ENCODE measurements at regions not wholly inside any gene's neighbourhood (a gene's known extent, or its start where the extent isn't known, plus 50 kb on each side); places are given as distances from the start of the nearest gene placed in this dataset.

- Histone ChIP-seq H4K20me1 (ENCODE audit: low read length) (no peaks in the 10 kb centered on the region), H3K9me2 (replicated peaks; ENCODE audit: low read length) (no peaks in the 10 kb centered on the region), H3K27ac (ENCODE audit: low read length) (no peak overlapping the region), H3K9ac (ENCODE audit: low read length) (no peak overlapping the region), H3K9me3 (ENCODE audit: low read length) (no peaks in the 10 kb centered on the region), H3K27me3 (ENCODE audit: low read length) (no peaks in the 10 kb centered on the region), H2AFZ (ENCODE audit: low read length) (no peak overlapping the region), H3K79me2 (ENCODE audit: low read length) (no peaks in the 10 kb centered on the region), H3K36me3 (ENCODE audit: low read depth, low read length) (no peaks in the 10 kb centered on the region), H3F3A (ENCODE audit: low read length, unreplicated experiment) (no peaks in the 10 kb centered on the region), H3K4me2 (ENCODE audit: low read length) (no peak overlapping the region), H3K4me3 (ENCODE audit: low read length) (no peak overlapping the region), H3K4me1 (ENCODE audit: insufficient read depth, low read length) (no peaks in the 10 kb centered on the region)
- no TSS peak for BruUV-seq (replicated peaks)
- intact Hi-C loops (cut with micrococcal nuclease) = no loop called here
- no peak for DNase-seq
- ATAC-seq = no peak
- no peak for TF ChIP-seq EZH2phosphoT487 (IDR thresholded peaks at IDR 0.05; ENCODE audit: borderline replicate concordance, low read length)
- no peak for TF ChIP-seq EZH2 (IDR thresholded peaks at IDR 0.05; ENCODE audit: low read length, unreplicated experiment)
- no peak for TF ChIP-seq CTCF (conservative IDR thresholded peaks at IDR 0.05; ENCODE audit: low read depth, low read length)
- CTCF ChIA-PET = no interaction called here
- POLR2A ChIA-PET (ENCODE audit: unreplicated experiment) = no interaction called here
Measured at GRCh38 chrX:151812661-151813060, 78.1 kb downstream of the CNGA2 start.

- CTCF ChIA-PET = interaction anchor here (0.6 kb wide), 1 partner anchor 64 kb away, joined by 4 read pairs; no protein-coding TSS in a partner anchor
- Histone ChIP-seq H3K9ac (ENCODE audit: low read length) (no peak overlapping the region), H3K27ac (ENCODE audit: low read length) (no peak overlapping the region), H3K9me2 (replicated peaks; ENCODE audit: low read length) (no peaks in the 10 kb centered on the region), H2AFZ (ENCODE audit: low read length) (no peak overlapping the region), H3K27me3 (ENCODE audit: low read length) (no peaks in the 10 kb centered on the region), H3K79me2 (ENCODE audit: low read length) (no peaks in the 10 kb centered on the region), H3K4me1 (ENCODE audit: insufficient read depth, low read length) (no peaks in the 10 kb centered on the region), H3K4me2 (ENCODE audit: low read length) (no peak overlapping the region), H3F3A (ENCODE audit: low read length, unreplicated experiment) (no peaks in the 10 kb centered on the region), H3K4me3 (ENCODE audit: low read length) (no peak overlapping the region), H4K20me1 (ENCODE audit: low read length) (no peaks in the 10 kb centered on the region), H3K36me3 (ENCODE audit: low read depth, low read length) (no peaks in the 10 kb centered on the region), H3K9me3 (ENCODE audit: low read length) (no peaks in the 10 kb centered on the region)
- intact Hi-C loops (cut with micrococcal nuclease) = no loop called here
- ATAC-seq = no peak
- no TSS peak for BruUV-seq (replicated peaks)
- no peak for DNase-seq
- POLR2A ChIA-PET (ENCODE audit: unreplicated experiment) = no interaction called here
- TF ChIP-seq CTCF (conservative IDR thresholded peaks at IDR 0.05; ENCODE audit: low read depth, low read length) = no peak
Measured at GRCh38 chrX:151814767-151815166, 80.2 kb downstream of the CNGA2 start.

- Histone ChIP-seq H3F3A (ENCODE audit: low read length, unreplicated experiment) (no peaks in the 10 kb centered on the region), H3K9me2 (replicated peaks; ENCODE audit: low read length) (no peaks in the 10 kb centered on the region), H3K9me3 (ENCODE audit: low read length) (no peaks in the 10 kb centered on the region), H3K4me1 (ENCODE audit: insufficient read depth, low read length) (no peaks in the 10 kb centered on the region), H3K27me3 (ENCODE audit: low read length) (no peaks in the 10 kb centered on the region), H3K27ac (ENCODE audit: low read length) (no peak overlapping the region), H2AFZ (ENCODE audit: low read length) (no peak overlapping the region), H3K79me2 (ENCODE audit: low read length) (no peaks in the 10 kb centered on the region), H3K4me2 (ENCODE audit: low read length) (no peak overlapping the region), H3K36me3 (ENCODE audit: low read depth, low read length) (no peaks in the 10 kb centered on the region), H4K20me1 (ENCODE audit: low read length) (no peaks in the 10 kb centered on the region), H3K4me3 (ENCODE audit: low read length) (no peak overlapping the region), H3K9ac (ENCODE audit: low read length) (no peak overlapping the region)
- CTCF ChIA-PET = no interaction called here
- DNase-seq (no peak), ATAC-seq (no peak)
- BruUV-seq (replicated peaks) = no TSS peak
- intact Hi-C loops (cut with micrococcal nuclease) = no loop called here
- POLR2A ChIA-PET (ENCODE audit: unreplicated experiment) = no interaction called here
- TF ChIP-seq EZH2phosphoT487 (IDR thresholded peaks at IDR 0.05; ENCODE audit: borderline replicate concordance, low read length) = no peak
- TF ChIP-seq EZH2 (IDR thresholded peaks at IDR 0.05; ENCODE audit: low read length, unreplicated experiment) = no peak
- no peak for TF ChIP-seq CTCF (conservative IDR thresholded peaks at IDR 0.05; ENCODE audit: low read depth, low read length)
Measured at GRCh38 chrX:151815398-151815797, 80.9 kb downstream of the CNGA2 start.
